ENCODE measurements at regions not wholly inside any gene's neighbourhood (a gene's known extent, or its start where the extent isn't known, plus 50 kb on each side); places are given as distances from the start of the nearest gene placed in this dataset.

- no peak for DNase-seq
- Histone ChIP-seq H3K36me3 (no peaks in the 10 kb centered on the region), H3K4me1 (peaks cover 0 to 15% (median 0%) of the 10 kb centered on the region in 3 donors), H3K27ac (no peak overlapping the region), H3K9me3 (no peaks in the 10 kb centered on the region), H3K4me3 (no peak overlapping the region), H3K27me3 (no peaks in the 10 kb centered on the region)
- no peak for TF ChIP-seq CTCF (IDR thresholded peaks at IDR 0.05)
- no peak for TF ChIP-seq POLR2A (IDR thresholded peaks at IDR 0.05)
- intact Hi-C loops (cut with DNase I) = no loop called here
- WGBS, 2 donors = 39 to 68% methylated on average over 2 of the region's 2 CpGs
These were observed 141.6 kb upstream of the SPEF2 start for GRCh38 chr5:35476036-35476435.

- Histone ChIP-seq H3K36me3 (no peaks in the 10 kb centered on the region), H3K4me3 (no peak overlapping the region), H3K9me3 (no peaks in the 10 kb centered on the region), H3K27ac (no peak overlapping the region), H3K27me3 (no peaks in the 10 kb centered on the region), H3K4me1 (peaks cover 0 to 6% (median 0%) of the 10 kb centered on the region in 3 donors)
- intact Hi-C loops (cut with DNase I) = no loop called here
- TF ChIP-seq CTCF (IDR thresholded peaks at IDR 0.05) = no peak
- no peak for TF ChIP-seq POLR2A (IDR thresholded peaks at IDR 0.05)
- WGBS, 2 donors = 62 to 72% methylated on average over 3 of the region's 3 CpGs
- no peak for DNase-seq
These were observed 144.1 kb upstream of the SPEF2 start for GRCh38 chr5:35473589-35473988.

DNA sequence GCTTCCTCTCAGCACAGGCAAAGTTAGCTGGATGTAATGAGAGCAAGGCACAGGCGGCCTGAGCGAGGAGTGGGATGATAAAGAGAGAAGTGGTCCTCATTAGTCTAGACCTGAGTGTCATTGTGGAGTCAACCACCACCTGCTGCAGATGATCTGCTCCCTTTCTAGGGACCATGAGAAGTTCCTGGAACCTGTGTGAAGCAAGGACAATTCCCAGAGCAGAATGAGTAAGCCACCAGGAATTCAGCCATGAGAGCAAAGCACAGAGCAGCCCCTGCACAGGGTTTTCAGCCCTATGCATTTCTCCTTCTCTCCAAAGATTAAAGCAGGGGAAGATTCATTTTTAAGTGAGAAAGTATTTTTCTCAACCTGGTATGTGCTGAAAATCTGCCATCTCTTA, 146.8 kb upstream of the SPEF2 start:
- Histone ChIP-seq H3K27ac (no peak overlapping the region), H3K4me3 (no peak overlapping the region), H3K27me3 (no peaks in the 10 kb centered on the region), H3K4me1 (no peaks in the 10 kb centered on the region), H3K9me3 (no peaks in the 10 kb centered on the region), H3K36me3 (no peaks in the 10 kb centered on the region)
- intact Hi-C loops (cut with DNase I) = no loop called here
- DNase-seq = no peak
- 87 to 100% methylated on average over 2 of the region's 2 CpGs for WGBS, 2 donors
- TF ChIP-seq POLR2A (IDR thresholded peaks at IDR 0.05) = no peak
- no peak for TF ChIP-seq CTCF (IDR thresholded peaks at IDR 0.05)

GRCh38 chr5:35468811-35469210, 148.9 kb upstream of the SPEF2 start:
- intact Hi-C loops (cut with DNase I) = no loop called here
- Histone ChIP-seq H3K27ac (no peak overlapping the region), H3K9me3 (no peaks in the 10 kb centered on the region), H3K36me3 (no peaks in the 10 kb centered on the region), H3K4me1 (no peaks in the 10 kb centered on the region), H3K4me3 (no peak overlapping the region), H3K27me3 (no peaks in the 10 kb centered on the region)
- DNase-seq = no peak
- no peak for TF ChIP-seq POLR2A (IDR thresholded peaks at IDR 0.05)
- WGBS, 2 donors = 64 to 75% methylated on average over 2 to 3 of the region's 4 CpGs

DNA sequence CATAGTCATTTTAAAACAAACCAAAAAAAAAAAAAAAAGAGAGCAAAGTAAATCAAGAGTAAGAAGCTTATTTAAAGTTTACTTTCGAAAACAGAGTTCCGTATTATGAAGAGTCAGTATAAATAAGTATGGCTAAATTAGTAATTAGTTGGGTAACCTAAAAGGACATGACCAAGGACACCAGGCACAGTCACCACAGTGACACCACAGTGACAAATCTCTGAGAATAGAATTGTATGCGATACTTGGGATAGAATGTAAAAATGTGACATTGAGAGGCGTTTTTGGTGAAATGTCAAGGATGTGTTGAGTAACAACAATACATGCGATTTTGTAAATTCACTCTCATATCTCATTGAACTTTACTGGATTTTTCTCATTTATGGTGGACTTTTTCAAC, 150.9 kb upstream of the SPEF2 start:
- intact Hi-C loops (cut with DNase I) = no loop called here
- Histone ChIP-seq H3K4me1 (no peaks in the 10 kb centered on the region), H3K27me3 (no peaks in the 10 kb centered on the region), H3K9me3 (no peaks in the 10 kb centered on the region), H3K4me3 (no peak overlapping the region), H3K27ac (no peak overlapping the region), H3K36me3 (no peaks in the 10 kb centered on the region)
- 92 to 94% methylated on average over 5 of the region's 5 CpGs for WGBS, 2 donors
- TF ChIP-seq CTCF (IDR thresholded peaks at IDR 0.05) (no peak), POLR2A (IDR thresholded peaks at IDR 0.05) (no peak)
- no peak for DNase-seq

- Histone ChIP-seq H3K27me3 (no peaks in the 10 kb centered on the region), H3K4me3 (no peak overlapping the region), H3K9me3 (no peaks in the 10 kb centered on the region), H3K36me3 (no peaks in the 10 kb centered on the region), H3K4me1 (no peaks in the 10 kb centered on the region), H3K27ac (no peak overlapping the region)
- WGBS, 2 donors = 56 to 70% methylated on average over 2 of the region's 2 CpGs
- intact Hi-C loops (cut with DNase I) = no loop called here
- TF ChIP-seq POLR2A (IDR thresholded peaks at IDR 0.05) (no peak), CTCF (IDR thresholded peaks at IDR 0.05) (no peak)
- no peak for DNase-seq
These were observed 152.9 kb upstream of the SPEF2 start for GRCh38 chr5:35464757-35465156.

Measured in esophagus squamous epithelium (tissue), 5 donors.